Activated CD4-positive, CD25-positive, alpha-beta regulatory T cell (primary cell): ENCODE measurements at regions not wholly inside any gene's neighbourhood (a gene's known extent, or its start where the extent isn't known, plus 50 kb on each side); places are given as distances from the start of the nearest gene placed in this dataset.

Experiments
- DNase-seq, 4 experiments: peaks; one replicate each; lab custom pipeline; 2025; lab: John Stamatoyannopoulos, UW

DNA sequence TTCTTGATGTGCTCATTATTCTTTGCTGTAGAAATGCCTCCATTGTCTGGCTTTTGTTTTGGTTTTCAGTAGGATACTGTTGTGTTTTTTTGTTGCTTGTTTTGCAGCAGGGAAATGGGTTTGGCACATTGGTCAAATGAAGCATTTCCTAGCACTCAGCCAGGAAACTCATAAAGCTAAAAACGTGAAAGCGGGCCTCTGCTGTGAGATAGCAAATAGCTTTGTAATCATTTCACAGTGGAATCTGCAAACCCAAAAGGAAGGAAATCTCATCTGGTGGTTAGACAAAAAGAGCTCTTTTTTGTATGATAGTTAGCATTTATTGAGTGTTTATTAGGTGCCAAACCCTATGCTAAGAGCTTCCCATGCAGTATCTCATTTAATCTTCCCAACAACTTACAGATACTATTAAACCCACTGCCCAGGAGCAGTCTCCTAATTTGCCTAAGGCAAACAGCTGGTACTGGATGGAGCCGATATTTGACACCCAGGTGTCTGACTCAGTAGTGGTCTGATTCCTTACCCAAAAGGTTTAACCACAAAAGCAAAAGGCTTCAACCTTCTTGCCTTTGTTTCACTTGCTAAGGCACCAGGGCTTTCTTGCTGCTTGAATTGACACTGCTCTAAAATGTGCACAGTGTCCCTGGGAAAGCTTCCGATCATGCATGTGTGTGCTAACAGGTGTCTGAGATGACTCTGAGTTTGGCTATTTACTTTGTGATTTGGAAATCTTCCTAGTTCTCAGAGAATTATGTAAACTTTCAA, 527.9 kb upstream of the MDFIC2 start:
- no peak for DNase-seq

DNA sequence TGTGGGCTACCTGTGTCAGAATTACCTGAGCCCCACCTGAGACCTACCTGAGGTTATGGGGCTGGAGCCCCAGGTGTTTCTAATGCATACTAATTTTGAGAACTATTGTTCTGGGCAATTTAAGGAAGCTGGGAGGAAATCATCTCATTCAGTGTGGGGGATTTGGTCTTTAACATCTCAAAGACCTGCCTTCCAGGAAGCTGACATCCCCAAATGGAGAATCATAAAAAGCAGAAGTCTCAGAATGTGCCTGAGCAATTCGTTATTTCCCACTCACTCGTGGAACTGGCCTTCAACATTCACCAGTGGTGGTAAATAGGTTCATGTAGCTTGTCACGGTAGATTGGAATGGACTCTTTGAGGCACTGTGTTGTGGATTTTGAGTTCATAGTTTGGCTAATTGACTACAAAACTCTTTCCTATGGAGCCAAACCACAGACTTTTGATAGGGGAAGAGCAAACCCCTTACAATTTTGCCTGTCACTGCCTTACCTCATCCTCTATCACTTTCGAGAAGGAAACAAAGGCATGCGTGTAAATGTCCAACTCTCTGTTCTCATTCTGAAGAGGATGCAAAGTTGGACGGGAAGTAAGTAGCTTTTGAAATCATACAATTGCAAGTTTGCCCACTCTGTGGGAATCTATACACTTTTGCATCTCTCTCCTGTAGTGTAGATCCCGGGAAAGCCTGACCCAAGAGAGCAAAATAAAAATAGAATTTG, 521.0 kb upstream of the MDFIC2 start:
- no peak for DNase-seq

GRCh38 chr3:70832834-70833205, 520.4 kb upstream of the MDFIC2 start:
- no peak for DNase-seq

- DNase-seq, result no peak
Measured at GRCh38 chr3:70832089-70832833, 519.8 kb upstream of the MDFIC2 start.

- no peak for DNase-seq
Measured at GRCh38 chr3:70829092-70829491, 516.7 kb upstream of the MDFIC2 start.

DNA sequence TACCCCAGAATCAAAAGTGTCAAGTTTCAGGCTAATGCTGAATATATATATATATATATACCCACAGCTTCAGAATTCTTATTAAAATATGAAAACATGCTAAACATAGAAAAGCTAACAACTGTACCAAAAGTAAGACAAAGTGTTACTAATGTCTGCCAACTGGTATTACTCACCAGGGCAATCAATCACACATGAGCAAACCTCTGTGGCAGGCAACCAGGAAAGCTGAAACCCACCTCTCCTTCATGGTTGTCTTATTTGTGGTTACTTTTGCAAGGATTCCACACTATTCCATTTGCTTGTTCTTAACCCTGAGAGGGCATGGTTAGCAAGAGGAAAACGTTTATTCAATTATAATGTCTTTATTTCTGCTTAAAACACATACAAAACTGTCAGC, 512.3 kb upstream of the MDFIC2 start:
- no peak for DNase-seq

GRCh38 chr3:70824078-70824477, 511.6 kb upstream of the MDFIC2 start:
- no peak for DNase-seq

DNA sequence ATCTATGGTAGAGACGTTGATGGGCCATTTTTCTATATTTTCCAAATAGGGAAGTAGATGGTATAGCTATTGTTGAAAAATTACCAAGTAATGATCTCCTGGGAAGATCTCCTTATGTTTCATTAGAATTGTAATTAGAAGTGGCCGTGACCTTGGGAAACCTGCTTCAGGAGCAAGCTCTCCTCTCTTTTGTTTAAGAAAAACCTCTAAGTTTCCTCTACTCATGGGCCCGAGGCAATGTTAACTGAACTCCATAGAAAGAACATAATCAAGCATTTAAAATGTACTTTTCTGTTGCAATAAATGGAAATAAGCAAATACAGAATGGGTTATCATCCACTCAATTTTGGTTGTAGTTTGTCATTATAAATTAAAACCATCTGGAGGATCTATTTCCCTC, 511.2 kb upstream of the MDFIC2 start:
- no peak for DNase-seq

DNA sequence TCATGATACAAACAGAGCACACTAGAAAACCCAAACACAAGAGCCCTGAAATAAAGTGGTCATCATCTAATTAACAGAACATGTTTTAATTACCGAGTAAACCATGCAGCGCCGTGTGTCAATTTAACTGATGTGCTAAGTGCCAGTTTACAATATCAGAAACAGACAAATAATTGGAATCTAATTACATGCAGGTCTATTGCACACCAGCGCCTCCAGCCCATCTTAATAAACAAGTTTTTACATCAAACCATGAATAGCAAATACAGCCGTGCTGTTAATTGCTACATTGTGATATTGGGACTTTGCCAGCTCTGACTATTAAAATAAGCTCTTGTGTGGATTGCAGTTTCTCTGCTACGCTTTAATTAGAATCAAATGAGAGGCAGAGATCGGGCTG, 510.2 kb upstream of the MDFIC2 start:
- no peak for DNase-seq

DNA sequence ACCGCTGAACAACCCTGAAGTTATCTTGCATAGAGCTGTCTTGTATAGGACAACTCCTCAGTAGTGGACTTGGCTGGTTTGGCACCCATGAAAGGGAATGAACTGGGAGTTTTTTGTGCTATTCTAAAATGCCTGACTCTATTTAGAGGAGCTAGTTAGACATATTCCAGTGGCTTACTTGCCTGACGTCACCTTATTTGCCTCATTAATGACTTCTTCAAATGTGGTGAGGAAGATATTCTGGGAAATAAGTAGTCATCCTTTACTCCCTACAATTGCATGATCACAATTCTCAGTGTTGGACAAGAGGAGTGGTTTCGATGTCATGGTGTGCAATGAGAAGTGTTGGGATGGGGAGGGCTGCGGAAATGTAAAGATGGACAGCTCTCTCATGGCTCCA, 509.2 kb upstream of the MDFIC2 start:
- no peak for DNase-seq

DNA sequence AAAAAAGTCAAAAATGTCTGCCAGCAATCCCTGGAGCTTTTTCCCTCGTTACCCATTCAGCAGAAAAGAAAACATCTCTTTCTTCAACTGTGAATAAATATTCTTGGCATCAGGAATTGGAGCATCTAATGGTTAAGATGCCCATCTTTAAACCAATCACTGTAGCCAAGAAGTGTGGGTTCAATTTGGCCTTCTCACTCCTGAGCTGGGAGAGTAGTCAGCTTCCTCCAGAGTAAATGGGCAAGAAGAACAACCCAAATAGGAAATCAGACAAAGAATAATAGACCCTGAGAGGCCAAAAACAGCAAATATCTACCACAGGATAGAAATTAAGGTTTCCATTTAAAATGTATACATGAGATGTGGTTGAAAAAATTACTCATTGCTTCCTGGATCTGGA, 508.0 kb upstream of the MDFIC2 start:
- DNase-seq, result no peak

- DNase-seq, result no peak
Measured at GRCh38 chr3:70818145-70818544, 505.7 kb upstream of the MDFIC2 start.

DNA sequence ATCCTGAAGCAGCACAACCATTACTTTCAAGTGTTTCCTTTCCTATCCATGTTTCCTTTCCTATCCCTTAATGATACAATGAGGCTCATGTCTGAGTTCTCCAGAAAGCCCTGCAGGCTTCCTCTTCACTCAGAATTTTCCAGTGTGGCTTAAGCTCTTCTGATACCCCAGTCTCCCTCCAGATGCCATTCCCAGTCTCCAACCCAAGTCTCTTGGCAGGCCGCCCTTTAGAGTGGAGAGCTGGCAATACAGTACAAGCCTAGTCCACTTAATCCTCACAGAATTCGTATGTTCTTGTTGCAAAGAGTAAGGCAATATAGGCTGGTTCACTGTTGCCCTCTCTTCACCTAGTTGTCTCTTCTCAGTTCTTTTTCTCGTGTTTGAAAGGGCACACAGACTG, 503.9 kb upstream of the MDFIC2 start:
- DNase-seq, result no peak

GRCh38 chr3:70815817-70816216, 503.4 kb upstream of the MDFIC2 start:
- no peak for DNase-seq

DNA sequence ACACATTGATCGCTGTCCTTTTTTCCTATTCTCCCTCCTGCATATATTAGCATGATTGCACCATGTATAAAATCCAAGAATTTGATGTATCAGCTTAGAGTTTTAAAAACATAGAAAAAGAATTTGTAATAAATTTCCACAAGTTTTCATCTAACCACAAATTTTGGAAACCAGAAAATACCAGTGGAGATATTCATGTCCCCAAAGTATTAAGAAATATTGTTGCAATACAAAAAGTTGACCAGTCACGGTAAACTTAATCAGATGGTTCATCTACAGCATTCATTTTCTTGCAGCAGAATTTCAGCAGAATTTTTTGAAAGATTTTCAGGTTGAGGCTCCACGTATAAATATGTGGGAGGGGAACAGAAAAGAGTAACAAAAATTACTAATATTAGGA, 500.9 kb upstream of the MDFIC2 start:
- DNase-seq, result no peak

- no peak for DNase-seq
Measured at GRCh38 chr3:70811880-70812279, 499.4 kb upstream of the MDFIC2 start.

GRCh38 chr3:70808881-70809280, 496.4 kb upstream of the MDFIC2 start:
- DNase-seq, result no peak

DNA sequence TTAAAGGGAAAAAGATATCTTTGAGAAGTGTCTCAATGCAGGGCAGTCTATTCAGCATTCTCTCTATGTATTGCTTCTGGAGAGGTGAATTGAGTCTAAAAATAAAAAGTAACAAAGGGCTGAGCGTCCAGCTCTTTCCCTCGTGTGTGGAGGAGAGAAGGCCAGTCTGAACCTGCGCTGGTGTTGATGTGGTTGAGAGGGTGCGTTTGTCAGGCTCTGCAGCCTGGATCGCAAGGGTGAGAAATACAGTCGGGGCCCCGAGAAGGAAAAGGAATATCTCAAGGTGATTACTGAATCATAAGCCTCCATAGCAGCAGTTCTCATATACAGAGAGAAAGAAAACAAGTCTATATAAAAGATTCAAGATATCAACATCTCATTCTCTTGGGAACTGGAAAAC, 494.1 kb upstream of the MDFIC2 start:
- no peak for DNase-seq

DNA sequence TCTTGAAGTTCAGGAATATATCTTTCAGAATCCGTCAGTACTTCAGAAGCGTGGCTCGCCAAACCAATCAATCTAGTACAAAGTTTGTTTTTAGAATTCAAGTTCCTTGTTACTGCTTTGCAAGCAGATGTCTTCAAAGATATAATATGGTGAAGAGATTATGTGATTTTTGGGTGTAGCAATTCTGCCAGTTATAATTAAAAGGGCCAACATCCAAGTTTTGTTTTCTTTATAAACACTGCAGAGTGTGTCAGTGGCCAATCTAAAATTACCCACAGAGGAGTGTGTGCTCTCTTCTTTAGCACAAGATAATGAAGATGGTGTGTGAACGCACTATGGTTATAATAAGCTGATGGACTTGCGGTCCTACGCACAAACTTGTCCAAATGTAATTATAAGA, 493.6 kb upstream of the MDFIC2 start:
- DNase-seq, result no peak

DNA sequence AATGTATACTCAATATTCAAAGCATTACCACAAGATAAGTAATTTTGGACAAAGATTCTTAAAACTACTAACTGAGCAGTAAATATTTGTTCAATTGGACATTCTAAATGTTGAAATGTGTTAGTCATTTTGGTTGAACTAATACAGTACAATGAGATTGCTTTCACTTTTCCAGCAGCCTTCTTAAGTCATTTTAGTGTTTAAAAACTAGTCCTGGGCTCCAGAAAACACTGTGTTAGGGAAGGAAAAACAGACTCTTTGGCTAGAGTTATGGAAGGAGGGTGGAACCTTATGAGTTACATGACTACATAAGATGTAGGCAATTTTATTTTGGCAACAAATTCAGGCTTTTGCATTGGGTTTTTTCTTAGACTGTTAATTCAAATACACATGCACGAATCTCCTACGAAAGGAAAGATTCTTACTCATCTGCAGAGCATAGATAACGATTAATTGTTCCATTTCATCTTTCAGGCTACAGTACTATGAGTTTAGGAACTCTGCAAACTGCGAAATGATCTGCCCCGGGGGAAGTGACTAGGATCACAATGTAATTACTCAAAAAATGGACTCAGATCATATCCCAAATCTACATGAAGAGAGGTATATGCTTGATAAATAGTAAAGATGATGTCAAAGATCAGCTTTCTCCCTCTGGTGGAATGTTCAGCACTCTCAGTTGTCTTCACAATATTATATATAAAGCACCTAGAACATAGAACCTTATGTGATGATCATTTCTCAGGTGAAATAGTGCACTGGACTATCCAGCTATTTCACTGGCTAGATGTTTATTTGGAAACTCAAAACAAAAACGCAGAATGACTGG, 492.8 kb upstream of the MDFIC2 start:
- DNase-seq, result no peak

DNA sequence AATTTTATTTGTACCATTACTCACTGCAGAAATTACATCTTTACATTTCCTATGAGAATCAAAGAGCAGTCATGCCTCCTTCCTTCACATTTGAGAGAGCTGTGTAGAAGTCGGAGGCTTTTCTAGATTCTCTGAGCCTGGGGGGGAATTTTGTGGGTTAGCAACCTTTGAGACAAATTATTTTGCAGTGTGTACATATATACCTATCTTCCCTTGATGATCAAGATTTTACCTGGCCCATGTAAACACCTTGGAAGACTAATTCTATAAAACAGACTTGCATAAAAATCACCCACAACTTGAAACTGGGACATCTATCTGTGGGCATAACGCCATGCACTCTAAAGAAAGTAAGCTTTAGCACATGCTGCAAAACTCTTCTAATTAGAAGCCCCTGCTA, 491.5 kb upstream of the MDFIC2 start:
- DNase-seq, result no peak

DNA sequence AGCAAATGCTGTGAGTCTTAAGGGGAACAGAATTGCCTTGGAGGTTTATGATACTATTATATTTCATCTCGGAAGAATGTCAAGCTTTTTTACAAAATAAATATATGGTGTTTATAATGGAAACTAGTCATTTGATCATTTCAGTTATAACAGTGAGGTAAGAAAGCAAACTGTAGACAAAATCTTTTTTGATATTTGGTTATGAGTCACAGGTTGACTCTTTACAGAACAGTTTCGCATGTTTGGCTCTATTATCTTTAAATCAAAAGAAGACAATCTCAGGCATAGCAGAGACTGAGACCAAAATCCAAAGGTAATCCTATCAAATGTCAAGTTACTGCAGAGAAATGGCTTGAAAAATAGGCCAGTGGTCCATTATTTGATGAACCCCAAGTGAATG, 490.9 kb upstream of the MDFIC2 start:
- no peak for DNase-seq
